A549 (cell line): ENCODE measurements at regions not wholly inside any gene's neighbourhood (a gene's known extent, or its start where the extent isn't known, plus 50 kb on each side); places are given as distances from the start of the nearest gene placed in this dataset.
"Not testable (repeated sequence)": the region's sequence is repeated elsewhere in the genome, so short reads cannot be mapped to it uniquely, and the experiment has no call there.

ENCODE experiments used
- ATAC-seq, 2 experiments: fragments of 200-7000 bp in 1 of 2; fragments of >200 bp in 1 of 2; cut with Nextera tagmentation in 1 of 2; cut with Tn5 transposase in 1 of 2; 3 replicates each; pipeline versions ENCODE4 v1.8.0 to v1.9.1; 2018 to 2020; ENCODE audit warnings: mild to moderate bottlenecking in 1 of 2, moderate library complexity in 1 of 2
- CTCF ChIA-PET: fragments of 300-600 bp; sonication (Branson Sonifier 250); formaldehyde crosslinking; extraction: SDS; loops from one replicate; lab custom pipeline; 2021; ENCODE audit warnings: antibody characterized with exemption, inconsistent platforms; lab: Yijun Ruan, JAX
- POLR2A ChIA-PET: fragments of 350-600 bp; formaldehyde crosslinking; extraction: SDS; loops from one replicate; lab custom pipeline; 2021; ENCODE audit warnings: antibody characterized with exemption, inconsistent platforms; lab: Yijun Ruan, JAX
- DNase-seq, 2 experiments: peaks; one replicate each; pipeline versions ENCODE4 v3.0.0 to v3.0.0-alpha.2; 2011 to 2016; ENCODE audit warnings: low read depth in 1 of 2, low spot score in 1 of 2
- FAIRE-seq: peaks from 2 replicates; lab custom pipeline; 2011; peaks lifted over from hg19 to GRCh38; lab: Jason Lieb, UNC
- H3K27ac ChIP-seq, 2 experiments: fragments of >200 bp; sonication (Bioruptor Twin); formaldehyde crosslinking; 3 replicates each; pipeline ENCODE4 v1.5.1; 2016 to 2017
- H3K4me1 ChIP-seq: fragments of >200 bp; sonication (Bioruptor Twin); formaldehyde crosslinking; 3 replicates; pipeline ENCODE4 v1.6.1; 2016
- H3K4me2 ChIP-seq: fragments of >200 bp; sonication (Bioruptor Twin); formaldehyde crosslinking; 3 replicates; pipeline ENCODE4 v1.6.1; 2016
- H3K4me3 ChIP-seq: fragments of >200 bp; sonication (Bioruptor Twin); formaldehyde crosslinking; 3 replicates; pipeline ENCODE4 v1.5.1; 2016
- H3K9me3 ChIP-seq: fragments of >200 bp; sonication (Bioruptor Twin); formaldehyde crosslinking; 3 replicates; pipeline ENCODE4 v1.6.1; 2016
- CHD2 ChIP-seq: fragments of 150-350 bp; IDR thresholded peaks from 2 replicates; pipeline ENCODE4 v1.6.1; 2014; ENCODE audit warnings: low read length; ENCODE audit not compliant: partially characterized antibody
- CHD4 ChIP-seq: fragments of 200-600 bp; sonication (generic); IDR thresholded peaks from 2 replicates; pipeline ENCODE4 v1.6.1; 2016; ENCODE audit warnings: antibody characterized with exemption, mild to moderate bottlenecking, borderline replicate concordance
- EHF ChIP-seq: fragments of 250-450 bp; sonication (Bioruptor Pico); IDR thresholded peaks from 2 replicates; pipeline ENCODE4 v1.5.0; 2020; ENCODE audit warnings: mild to moderate bottlenecking
- EP300 ChIP-seq, 2 experiments: fragments of >200 bp; sonication (Bioruptor Twin); formaldehyde crosslinking; IDR thresholded peaks; 2 replicates in 1 of 2; 3 replicates in 1 of 2; pipeline ENCODE4 v1.6.1; 2016 to 2017
- FOSB ChIP-seq: fragments of 250-450 bp; sonication (Bioruptor Pico); IDR thresholded peaks from 2 replicates; pipeline ENCODE4 v1.5.0; 2020; ENCODE audit warnings: mild to moderate bottlenecking, moderate library complexity
- FOSL2 ChIP-seq, 2 experiments: fragments of 450-650 bp in 1 of 2; fragments of >200 bp in 1 of 2; sonication (Bioruptor Twin) in 1 of 2; formaldehyde crosslinking; IDR thresholded peaks; 2 replicates each; pipeline versions ENCODE4 v1.5.0 to v1.6.1; 2016 to 2020; ENCODE audit warnings: mild to moderate bottlenecking in 1 of 2, moderate library complexity in 1 of 2
- HDAC2 ChIP-seq: fragments of 200-600 bp; sonication (generic); IDR thresholded peaks from 2 replicates; pipeline ENCODE4 v1.6.1; 2016
- HOXB13 ChIP-seq: fragments of 250-450 bp; sonication (Bioruptor Pico); IDR thresholded peaks from 2 replicates; pipeline ENCODE4 v1.5.0; 2020; ENCODE audit warnings: low read depth, mild to moderate bottlenecking, moderate library complexity
- JUNB ChIP-seq: fragments of >200 bp; sonication (Bioruptor Twin); formaldehyde crosslinking; IDR thresholded peaks from 2 replicates; pipeline ENCODE4 v1.6.1; 2016
- KDM5A ChIP-seq: fragments of 200-600 bp; sonication (generic); IDR thresholded peaks from 2 replicates; pipeline ENCODE4 v1.6.1; 2016; ENCODE audit warnings: antibody characterized with exemption, mild to moderate bottlenecking
- MYC ChIP-seq: IDR thresholded peaks from 2 replicates; pipeline ENCODE4 v1.6.1; 2012; ENCODE audit warnings: mild to moderate bottlenecking, inconsistent platforms, low read length, improper control_type of control experiment, borderline replicate concordance
- NFE2L2 ChIP-seq: fragments of 150-350 bp; conservative IDR thresholded peaks from 2 replicates; pipeline ENCODE4 v1.6.1; 2014; ENCODE audit warnings: low read length
- PHF8 ChIP-seq: fragments of 200-600 bp; sonication (generic); IDR thresholded peaks from 2 replicates; pipeline ENCODE4 v1.6.1; 2016; ENCODE audit warnings: low read depth, mild to moderate bottlenecking, antibody characterized with exemption, moderate library complexity, borderline replicate concordance
- POLR2A ChIP-seq: IDR thresholded peaks from 2 replicates; pipeline ENCODE4 v1.6.1; 2012; ENCODE audit warnings: mild to moderate bottlenecking, low read length
- RCOR1 ChIP-seq: fragments of 150-350 bp; IDR thresholded peaks from 2 replicates; pipeline ENCODE4 v1.6.1; 2014; ENCODE audit warnings: antibody characterized with exemption, low read length, low read depth
- RNF2 ChIP-seq: fragments of 200-600 bp; sonication (generic); IDR thresholded peaks from 2 replicates; pipeline ENCODE4 v1.6.1; 2016; ENCODE audit warnings: low read depth, mild to moderate bottlenecking, antibody characterized with exemption, moderate library complexity, borderline replicate concordance
- SMC3 ChIP-seq: fragments of >200 bp; sonication (Bioruptor Twin); formaldehyde crosslinking; IDR thresholded peaks from 3 replicates; pipeline ENCODE4 v1.6.1; 2018; ENCODE audit warnings: inconsistent platforms
- SREBF2 ChIP-seq: fragments of 450-650 bp; IDR thresholded peaks from 2 replicates; pipeline ENCODE4 v1.6.1; 2014; ENCODE audit warnings: mild to moderate bottlenecking, moderate library complexity
- TP53 ChIP-seq: fragments of 250-450 bp; sonication (Bioruptor Pico); IDR thresholded peaks from 2 replicates; pipeline ENCODE4 v1.5.0; 2021; ENCODE audit warnings: mild to moderate bottlenecking, moderate library complexity
- ZC3H11A ChIP-seq: fragments of 450-650 bp; IDR thresholded peaks from 2 replicates; pipeline ENCODE4 v1.6.1; 2014; ENCODE audit warnings: antibody characterized with exemption, mild to moderate bottlenecking
- ZFP36 ChIP-seq: fragments of 450-650 bp; IDR thresholded peaks from 2 replicates; pipeline ENCODE4 v1.6.1; 2014; ENCODE audit warnings: borderline replicate concordance; ENCODE audit not compliant: partially characterized antibody
- WGBS: methylation state at CpG from one replicate; pipeline ENCODE4 v1.1.6; 2017; ENCODE audit errors: missing lambda C conversion rate; 5-methylcytosine and 5-hydroxymethylcytosine counted together
- TF ChIP-seq, protein P1 (sequence below): IDR thresholded peaks from 2 replicates; pipeline ENCODE4 v1.6.1; 2012
- TF ChIP-seq, protein P2 (sequence below): IDR thresholded peaks from 2 replicates; pipeline ENCODE4 v1.6.1; 2012; ENCODE audit warnings: low read depth, borderline replicate concordance
- TF ChIP-seq, protein P3 (sequence below): fragments of 250-450 bp; sonication (Bioruptor Pico); IDR thresholded peaks from 2 replicates; pipeline ENCODE4 v1.5.0; 2021; ENCODE audit warnings: mild to moderate bottlenecking, moderate library complexity, borderline replicate concordance
- TF ChIP-seq, protein P4 (sequence below): fragments of 150-350 bp; IDR thresholded peaks from 2 replicates; pipeline ENCODE4 v1.6.1; 2014; ENCODE audit warnings: low read depth, mild to moderate bottlenecking, low read length

DNA sequence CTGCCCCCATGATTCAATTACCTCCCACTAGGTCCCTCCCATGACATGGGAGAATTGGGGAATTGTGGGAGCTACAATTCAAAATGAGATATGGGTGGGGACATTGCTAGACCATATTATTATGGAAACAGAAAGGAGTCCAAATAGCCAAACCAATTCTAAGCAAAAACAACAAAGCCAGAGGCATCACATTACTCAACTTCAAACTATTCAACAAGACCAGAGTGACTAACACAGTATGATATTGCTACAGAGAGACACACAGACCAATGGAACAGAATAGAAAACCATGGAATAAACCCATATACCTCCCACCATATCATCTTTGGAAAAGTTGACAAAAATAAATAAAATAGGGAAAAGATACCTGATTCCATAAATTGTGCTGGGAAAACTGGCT lies 710.5 kb upstream of the CDH9 start:
- no peak for ATAC-seq
- CTCF ChIA-PET: no interaction called here
- no peak for FAIRE-seq

DNA sequence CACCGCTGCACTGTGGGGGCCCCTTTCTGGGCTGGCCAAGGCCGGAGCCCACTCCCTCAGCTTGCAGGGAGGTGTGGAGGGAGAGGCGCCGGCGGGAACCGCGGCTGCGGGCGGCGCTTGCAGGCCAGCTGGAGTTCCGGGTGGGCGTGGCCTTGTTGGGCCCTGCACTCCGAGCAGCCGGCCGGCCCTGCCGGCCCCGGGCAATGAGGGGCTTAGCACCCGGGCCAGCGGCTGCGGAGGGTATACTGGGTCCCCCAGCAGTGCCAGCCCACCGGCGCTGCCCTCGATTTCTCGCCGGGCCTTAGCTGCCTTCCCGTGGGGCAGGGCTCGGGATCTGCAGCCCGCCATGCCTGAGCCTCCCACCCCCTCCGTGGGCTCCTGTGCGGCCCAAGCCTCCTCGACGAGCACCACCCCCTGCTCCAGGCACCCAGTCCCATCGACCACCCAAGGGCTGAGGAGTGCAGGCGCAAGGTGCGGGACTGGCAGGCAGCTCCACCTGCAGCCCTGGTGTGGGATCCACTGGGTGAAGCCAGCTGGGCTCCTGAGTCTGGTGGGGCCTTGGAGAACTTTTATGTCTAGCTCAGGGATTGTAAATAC lies 705.1 kb upstream of the CDH9 start:
- H3K4me3 ChIP-seq, POLR2A ChIA-PET, FAIRE-seq, CTCF ChIA-PET, H3K27ac ChIP-seq, H3K9me3 ChIP-seq, H3K4me1 ChIP-seq, ATAC-seq, H3K4me2 ChIP-seq, DNase-seq: not testable (repeated sequence)
- WGBS: 93% methylated on average over 6 of the region's 35 CpGs

More for the DNA sequence above, 710.5 kb upstream of the CDH9 start:
- Histone ChIP-seq H3K4me3 (no peak overlapping the region), H3K4me2 (no peak overlapping the region), H3K4me1 (no peaks in the 10 kb centered on the region), H3K27ac (no peak overlapping the region), H3K9me3 (no peaks in the 10 kb centered on the region)
- TF ChIP-seq ZFP36: no peak
- no peak for DNase-seq
- POLR2A ChIA-PET: no interaction called here

DNA sequence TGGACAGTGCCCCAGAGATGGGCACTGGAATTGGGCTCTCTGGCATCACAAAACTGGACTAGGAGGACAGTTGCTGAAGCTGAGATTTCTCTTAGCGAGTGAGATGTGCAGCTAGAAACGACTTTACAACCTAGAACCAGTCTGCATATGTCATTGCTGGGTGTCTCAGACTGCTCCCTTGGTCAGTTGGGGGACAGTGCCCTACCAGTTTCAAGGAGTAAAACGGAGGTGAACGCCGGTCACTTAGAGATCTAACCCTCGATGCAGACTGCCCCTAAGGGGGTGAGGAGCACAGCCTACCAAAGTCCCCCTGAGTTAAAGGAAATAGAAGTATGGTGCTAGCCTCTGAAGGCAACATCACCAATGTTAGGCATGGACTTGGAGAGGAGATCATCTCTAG lies 704.4 kb upstream of the CDH9 start:
- no peak for DNase-seq
- POLR2A ChIA-PET: no interaction called here
- FAIRE-seq: no peak
- no peak for TF ChIP-seq MYC
- TF ChIP-seq, protein P1, sequence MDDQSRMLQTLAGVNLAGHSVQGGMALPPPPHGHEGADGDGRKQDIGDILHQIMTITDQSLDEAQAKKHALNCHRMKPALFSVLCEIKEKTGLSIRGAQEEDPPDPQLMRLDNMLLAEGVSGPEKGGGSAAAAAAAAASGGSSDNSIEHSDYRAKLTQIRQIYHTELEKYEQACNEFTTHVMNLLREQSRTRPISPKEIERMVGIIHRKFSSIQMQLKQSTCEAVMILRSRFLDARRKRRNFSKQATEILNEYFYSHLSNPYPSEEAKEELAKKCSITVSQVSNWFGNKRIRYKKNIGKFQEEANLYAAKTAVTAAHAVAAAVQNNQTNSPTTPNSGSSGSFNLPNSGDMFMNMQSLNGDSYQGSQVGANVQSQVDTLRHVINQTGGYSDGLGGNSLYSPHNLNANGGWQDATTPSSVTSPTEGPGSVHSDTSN: no peak
- TF ChIP-seq PHF8: no peak
- no peak for TF ChIP-seq RCOR1
- TF ChIP-seq EHF: no peak
- no peak for TF ChIP-seq TP53 (CRISPR knock-in tag)
- no peak for TF ChIP-seq SMC3
- no peak for TF ChIP-seq SREBF2
- TF ChIP-seq JUNB: no peak
- TF ChIP-seq, protein P2, sequence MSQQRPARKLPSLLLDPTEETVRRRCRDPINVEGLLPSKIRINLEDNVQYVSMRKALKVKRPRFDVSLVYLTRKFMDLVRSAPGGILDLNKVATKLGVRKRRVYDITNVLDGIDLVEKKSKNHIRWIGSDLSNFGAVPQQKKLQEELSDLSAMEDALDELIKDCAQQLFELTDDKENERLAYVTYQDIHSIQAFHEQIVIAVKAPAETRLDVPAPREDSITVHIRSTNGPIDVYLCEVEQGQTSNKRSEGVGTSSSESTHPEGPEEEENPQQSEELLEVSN: no peak
- no peak for TF ChIP-seq CHD4
- TF ChIP-seq EP300 (IDR thresholded peaks at IDR 0.05): no peak
- 52% methylated on average over 6 of the region's 6 CpGs for WGBS
- Histone ChIP-seq H3K9me3 (no peaks in the 10 kb centered on the region), H3K4me2 (no peak overlapping the region), H3K27ac (no peak overlapping the region), H3K4me1 (no peaks in the 10 kb centered on the region), H3K4me3 (no peak overlapping the region)
- CTCF ChIA-PET: no interaction called here
- no peak for ATAC-seq

DNA sequence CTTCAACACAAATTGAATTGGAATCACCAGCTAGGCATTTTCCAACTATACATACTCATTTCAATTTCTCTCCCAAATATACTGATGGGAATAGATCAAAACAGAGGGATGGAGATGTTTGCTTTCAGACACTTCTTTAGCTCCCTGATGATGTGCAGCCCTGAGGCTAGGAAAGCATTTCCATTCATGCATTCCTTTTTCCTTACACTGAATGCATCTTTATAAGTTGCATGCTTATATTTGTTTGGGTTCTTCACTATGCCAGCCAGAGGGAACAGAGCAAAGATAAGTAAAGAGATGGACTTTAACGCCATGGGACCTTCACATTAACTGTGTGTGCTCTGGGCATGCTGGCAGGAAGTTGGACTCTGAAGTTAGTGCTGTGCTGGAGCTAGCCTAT lies 696.5 kb upstream of the CDH9 start:
- ATAC-seq (no peak), DNase-seq (no peak), FAIRE-seq (no peak)
- no peaks in the 10 kb centered on the region for H3K4me1 ChIP-seq
- CTCF ChIA-PET: no interaction called here
- no peaks in the 10 kb centered on the region for H3K9me3 ChIP-seq
- H3K4me2 ChIP-seq: no peak overlapping the region
- 23% methylated on average over 1 of the region's 1 CpG for WGBS
- POLR2A ChIA-PET: no interaction called here
- TF ChIP-seq KDM5A (no peak), NFE2L2 (no peak), CHD4 (no peak), ZC3H11A (no peak), RNF2 (no peak), POLR2A (no peak), FOSB (CRISPR knock-in tag) (no peak), HDAC2 (no peak), ZFP36 (no peak), CHD2 (no peak), FOSL2 (IDR thresholded peaks at IDR 0.05) (no peak), FOSL2 (CRISPR knock-in tag; IDR thresholded peaks at IDR 0.05) (no peak), JUNB (no peak), HOXB13 (CRISPR knock-in tag) (no peak), TP53 (CRISPR knock-in tag) (no peak), PHF8 (no peak)
- TF ChIP-seq, protein P3, sequence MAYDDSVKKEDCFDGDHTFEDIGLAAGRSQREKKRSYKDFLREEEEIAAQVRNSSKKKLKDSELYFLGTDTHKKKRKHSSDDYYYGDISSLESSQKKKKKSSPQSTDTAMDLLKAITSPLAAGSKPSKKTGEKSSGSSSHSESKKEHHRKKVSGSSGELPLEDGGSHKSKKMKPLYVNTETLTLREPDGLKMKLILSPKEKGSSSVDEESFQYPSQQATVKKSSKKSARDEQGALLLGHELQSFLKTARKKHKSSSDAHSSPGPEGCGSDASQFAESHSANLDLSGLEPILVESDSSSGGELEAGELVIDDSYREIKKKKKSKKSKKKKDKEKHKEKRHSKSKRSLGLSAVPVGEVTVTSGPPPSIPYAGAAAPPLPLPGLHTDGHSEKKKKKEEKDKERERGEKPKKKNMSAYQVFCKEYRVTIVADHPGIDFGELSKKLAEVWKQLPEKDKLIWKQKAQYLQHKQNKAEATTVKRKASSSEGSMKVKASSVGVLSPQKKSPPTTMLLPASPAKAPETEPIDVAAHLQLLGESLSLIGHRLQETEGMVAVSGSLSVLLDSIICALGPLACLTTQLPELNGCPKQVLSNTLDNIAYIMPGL (CRISPR knock-in tag): no peak
- TF ChIP-seq, protein P4, sequence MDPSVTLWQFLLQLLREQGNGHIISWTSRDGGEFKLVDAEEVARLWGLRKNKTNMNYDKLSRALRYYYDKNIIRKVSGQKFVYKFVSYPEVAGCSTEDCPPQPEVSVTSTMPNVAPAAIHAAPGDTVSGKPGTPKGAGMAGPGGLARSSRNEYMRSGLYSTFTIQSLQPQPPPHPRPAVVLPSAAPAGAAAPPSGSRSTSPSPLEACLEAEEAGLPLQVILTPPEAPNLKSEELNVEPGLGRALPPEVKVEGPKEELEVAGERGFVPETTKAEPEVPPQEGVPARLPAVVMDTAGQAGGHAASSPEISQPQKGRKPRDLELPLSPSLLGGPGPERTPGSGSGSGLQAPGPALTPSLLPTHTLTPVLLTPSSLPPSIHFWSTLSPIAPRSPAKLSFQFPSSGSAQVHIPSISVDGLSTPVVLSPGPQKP: no peak
- no peak overlapping the region for H3K4me3 ChIP-seq
- H3K27ac ChIP-seq: no peak overlapping the region
